H9 (cell line): ENCODE measurements at regions not wholly inside any gene's neighbourhood (a gene's known extent, or its start where the extent isn't known, plus 50 kb on each side); places are given as distances from the start of the nearest gene placed in this dataset.

Experiments used
- DNase-seq: peaks from one replicate; pipeline ENCODE4 v3.0.0-alpha.2; 2017
- H2AFZ ChIP-seq: one replicate; pipeline ENCODE4 v1.6.1; 2013; ENCODE audit warnings: mild to moderate bottlenecking, low read length, control low read depth, moderate library complexity
- H2AK5ac ChIP-seq: 2 replicates; pipeline ENCODE4 v1.6.1; 2013; ENCODE audit warnings: low read length, control low read depth, mixed read lengths; ENCODE audit not compliant: insufficient read length
- H2BK120ac ChIP-seq: one replicate; pipeline ENCODE4 v1.6.1; 2013; ENCODE audit warnings: low read depth, mild to moderate bottlenecking, low read length, control low read depth, inconsistent platforms; ENCODE audit not compliant: poor library complexity, severe bottlenecking
- H2BK12ac ChIP-seq: 2 replicates; pipeline ENCODE4 v1.6.1; 2013; ENCODE audit warnings: low read length, control low read depth, mixed read lengths, low read depth; ENCODE audit not compliant: insufficient read length
- H2BK15ac ChIP-seq: 2 replicates; pipeline ENCODE4 v1.6.1; 2013; ENCODE audit warnings: low read depth, low read length, control low read depth
- H2BK20ac ChIP-seq: one replicate; pipeline ENCODE4 v1.6.1; 2013; ENCODE audit warnings: low read depth, mild to moderate bottlenecking, low read length, control low read depth, inconsistent platforms; ENCODE audit not compliant: poor library complexity, severe bottlenecking
- H2BK5ac ChIP-seq: 2 replicates; pipeline ENCODE4 v1.6.1; 2013; ENCODE audit warnings: low read length, control low read depth, mixed read lengths; ENCODE audit not compliant: insufficient read length
- H3K14ac ChIP-seq: 2 replicates; pipeline ENCODE4 v1.6.1; 2013; ENCODE audit warnings: low read length, control low read depth; ENCODE audit not compliant: insufficient read depth
- H3K18ac ChIP-seq: 2 replicates; pipeline ENCODE4 v1.6.1; 2013; ENCODE audit warnings: low read depth, mild to moderate bottlenecking, mixed read lengths, low read length, control low read depth; ENCODE audit not compliant: insufficient read length
- H3K23ac ChIP-seq: 2 replicates; pipeline ENCODE4 v1.6.1; 2013; ENCODE audit warnings: low read length, control low read depth, mixed read lengths, low read depth; ENCODE audit not compliant: insufficient read length
- H3K23me2 ChIP-seq: 2 replicates; pipeline ENCODE4 v1.6.1; 2013; ENCODE audit warnings: low read depth, mild to moderate bottlenecking, mixed read lengths, low read length, control low read depth; ENCODE audit not compliant: insufficient read length, poor library complexity, severe bottlenecking
- H3K27ac ChIP-seq: 2 replicates; pipeline ENCODE4 v1.5.1; 2013; ENCODE audit warnings: low read length, control low read depth, mixed read lengths, low read depth; ENCODE audit not compliant: insufficient read length
- H3K27me3 ChIP-seq: 2 replicates; pipeline ENCODE4 v1.6.1; 2013; ENCODE audit warnings: low read length, control low read depth, inconsistent platforms; ENCODE audit not compliant: insufficient read depth
- H3K4ac ChIP-seq: 2 replicates; pipeline ENCODE4 v1.6.1; 2013; ENCODE audit warnings: low read depth, mild to moderate bottlenecking, control low read depth, inconsistent platforms, low read length, moderate library complexity
- H3K4me1 ChIP-seq: 2 replicates; pipeline ENCODE4 v1.6.1; 2013; ENCODE audit warnings: low read length, control low read depth, inconsistent platforms; ENCODE audit not compliant: insufficient read depth
- H3K4me2 ChIP-seq: 2 replicates; pipeline ENCODE4 v1.6.1; 2013; ENCODE audit warnings: low read length, control low read depth, mixed read lengths; ENCODE audit not compliant: insufficient read length, insufficient read depth
- H3K56ac ChIP-seq: 2 replicates; pipeline ENCODE4 v1.6.1; 2013; ENCODE audit warnings: low read depth, mild to moderate bottlenecking, mixed read lengths, low read length, control low read depth; ENCODE audit not compliant: insufficient read length
- H3K79me1 ChIP-seq: 2 replicates; pipeline ENCODE4 v1.6.1; 2013; ENCODE audit warnings: low read depth, mild to moderate bottlenecking, moderate library complexity, low read length, control low read depth, inconsistent platforms; ENCODE audit not compliant: insufficient read depth, poor library complexity, severe bottlenecking
- H3K79me2 ChIP-seq: 2 replicates; pipeline ENCODE4 v1.6.1; 2013; ENCODE audit warnings: low read length, control low read depth, inconsistent platforms; ENCODE audit not compliant: insufficient read depth
- H3K9ac ChIP-seq: 2 replicates; pipeline ENCODE4 v1.6.1; 2013; ENCODE audit warnings: low read length, control low read depth, mixed read lengths; ENCODE audit not compliant: insufficient read length; ENCODE audit errors: extremely low read depth
- H3K9me3 ChIP-seq: one replicate; pipeline ENCODE4 v1.6.1; 2013; ENCODE audit warnings: low read depth, low read length, inconsistent platforms; ENCODE audit not compliant: control insufficient read depth
- H3T11ph ChIP-seq: one replicate; pipeline ENCODE4 v1.6.1; 2013; ENCODE audit warnings: mild to moderate bottlenecking, low read length, control low read depth, inconsistent platforms
- H4K20me1 ChIP-seq: one replicate; pipeline ENCODE4 v1.6.1; 2013; ENCODE audit not compliant: control insufficient read depth, insufficient read length, insufficient read depth
- H4K5ac ChIP-seq: 2 replicates; pipeline ENCODE4 v1.6.1; 2013; ENCODE audit warnings: low read depth, mild to moderate bottlenecking, mixed read lengths, low read length, control low read depth; ENCODE audit not compliant: insufficient read length
- H4K8ac ChIP-seq: replicated peaks from 2 replicates; pipeline ENCODE4 v1.6.1; 2013; ENCODE audit warnings: low read length, control low read depth, mixed read lengths, low read depth; ENCODE audit not compliant: insufficient read length
- H4K91ac ChIP-seq: 2 replicates; pipeline ENCODE4 v1.6.1; 2013; ENCODE audit warnings: low read depth, mild to moderate bottlenecking, moderate library complexity, mixed read lengths, low read length, control low read depth; ENCODE audit not compliant: insufficient read length
- H3K27ac Mint-ChIP-seq, 3 experiments: 2 replicates in 2 of 3; 3 replicates in 1 of 3; pipeline ENCODE4 v1.8.0; 2020 to 2021; ENCODE audit warnings: mixed read lengths in 3 of 3, mild to moderate bottlenecking in 1 of 3, moderate library complexity in 1 of 3
- H3K27me3 Mint-ChIP-seq: 2 replicates; pipeline ENCODE4 v1.8.0; 2021; ENCODE audit warnings: low read depth, mild to moderate bottlenecking, moderate library complexity, mixed read lengths
- H3K36me3 Mint-ChIP-seq, 3 experiments: 2 replicates in 2 of 3; 3 replicates in 1 of 3; pipeline ENCODE4 v1.8.0; 2020 to 2021; ENCODE audit warnings: low read depth in 3 of 3, mixed read lengths in 3 of 3; ENCODE audit not compliant: insufficient read depth in 1 of 3
- H3K4me1 Mint-ChIP-seq, 2 experiments: 2 replicates each; pipeline ENCODE4 v1.8.0; 2020; ENCODE audit warnings: mixed read lengths in 2 of 2
- H3K4me3 Mint-ChIP-seq, 2 experiments: 2 replicates in 1 of 2; 3 replicates in 1 of 2; pipeline ENCODE4 v1.8.0; 2020 to 2021; ENCODE audit warnings: mild to moderate bottlenecking in 2 of 2, mixed read lengths in 2 of 2, moderate library complexity in 1 of 2
- H3K9me3 Mint-ChIP-seq, 2 experiments: 2 replicates in 1 of 2; 3 replicates in 1 of 2; pipeline ENCODE4 v1.8.0; 2020; ENCODE audit warnings: mild to moderate bottlenecking in 2 of 2, mixed read lengths in 2 of 2, moderate library complexity in 1 of 2
- CTCF ChIP-seq: fragments of 200-600 bp; sonication (generic); conservative IDR thresholded peaks from 3 replicates; pipeline ENCODE4 v1.8.0; 2021; ENCODE audit warnings: antibody characterized with exemption, mild to moderate bottlenecking

GRCh38 chr9:81741103-81741502 is 51.8 kb upstream of the TLE1 start:
- no peak overlapping the region for H3K4me3 Mint-ChIP-seq
- Histone ChIP-seq H2BK12ac (no peak overlapping the region), H4K8ac (no peak overlapping the region), H3K9me3 (no peaks in the 10 kb centered on the region), H3K27me3 (no peaks in the 10 kb centered on the region), H3K9ac (no peak overlapping the region), H2AK5ac (no peak overlapping the region), H3K4me1 (peaks cover 5% of the 10 kb centered on the region; the same call in 1 of the 2 replicates), H3K23me2 (no peaks in the 10 kb centered on the region), H4K5ac (no peak overlapping the region), H3T11ph (no peak overlapping the region), H2BK120ac (no peak overlapping the region), H4K91ac (no peak overlapping the region), H3K23ac (no peak overlapping the region), H3K56ac (no peak overlapping the region), H4K20me1 (no peaks in the 10 kb centered on the region), H3K14ac (no peak overlapping the region), H3K27ac (no peak overlapping the region), H3K18ac (no peak overlapping the region), H3K4me2 (no peak overlapping the region), H3K79me2 (no peaks in the 10 kb centered on the region), H2AFZ (no peak overlapping the region), H3K79me1 (no peaks in the 10 kb centered on the region), H2BK5ac (no peak overlapping the region), H2BK15ac (no peak overlapping the region), H3K4ac (no peak overlapping the region), H2BK20ac (no peak overlapping the region)
- H3K36me3 Mint-ChIP-seq = peaks cover 0 to 6% (median 3%) of the 10 kb centered on the region in 3 experiments; a peak in 5 of 7 replicates
- no peak for DNase-seq
- H3K27me3 Mint-ChIP-seq = no peaks in the 10 kb centered on the region; the same call in 1 of the 2 replicates
- H3K27ac Mint-ChIP-seq = no peak overlapping the region
- peaks cover 9 to 10% of the 10 kb centered on the region in 2 experiments for H3K4me1 Mint-ChIP-seq
- no peak for TF ChIP-seq CTCF
- peaks cover 7% of the 10 kb centered on the region in 2 experiments for H3K9me3 Mint-ChIP-seq
